HepG2 (cell line): ENCODE measurements at regions not wholly inside any gene's neighbourhood (a gene's known extent, or its start where the extent isn't known, plus 50 kb on each side); places are given as distances from the start of the nearest gene placed in this dataset.

Source experiments
- ATAC-seq: fragments of 200-7000 bp; cut with Tn5 transposase; 3 replicates; pipeline ENCODE4 v1.9.1; 2020; ENCODE audit warnings: mild to moderate bottlenecking, moderate library complexity
- BruUV-seq: library from RNA; stranded (reverse); fragments of 400-500 nt; replicated peaks from 2 replicates; lab custom pipeline; 2021; lab: Mats Ljungman, UMichigan
- CTCF ChIA-PET: fragments of 300-600 bp; formaldehyde crosslinking; extraction: SDS; loops from one replicate; lab custom pipeline; 2021; ENCODE audit warnings: low total read pairs, inconsistent platforms, low intra/inter-chr PET ratio; lab: Yijun Ruan, JAX
- POLR2A ChIA-PET: fragments of 350-600 bp; sonication (Branson Sonifier 250); formaldehyde crosslinking; loops from one replicate; lab custom pipeline; 2020; ENCODE audit warnings: antibody characterized with exemption, inconsistent platforms; lab: Yijun Ruan, JAX
- DNase-seq: peaks from one replicate; pipeline ENCODE4 v3.0.0-alpha.2; 2015; ENCODE audit warnings: low spot score
- FAIRE-seq: peaks from 3 replicates; lab custom pipeline; 2011; peaks lifted over from hg19 to GRCh38; lab: Jason Lieb, UNC
- H2AFZ ChIP-seq: one replicate; pipeline ENCODE4 v1.6.1; 2011; ENCODE audit warnings: low read length, inconsistent platforms
- H3K27ac ChIP-seq: fragments of 300-600 bp; 3 replicates; pipeline ENCODE4 v1.8.0; 2011; ENCODE audit warnings: mixed run types, mild to moderate bottlenecking, mixed read lengths, low read length, inconsistent platforms; ENCODE audit not compliant: insufficient read depth; ENCODE audit errors: extremely low read length
- H3K27me3 ChIP-seq, 2 experiments: fragments of 200-600 bp in 1 of 2; 2 replicates in 1 of 2; 3 replicates in 1 of 2; pipeline versions ENCODE4 v1.6.0 to v1.8.0; 2011; ENCODE audit warnings: low read length in 2 of 2, mild to moderate bottlenecking in 2 of 2, moderate library complexity in 2 of 2, inconsistent platforms in 1 of 2; ENCODE audit not compliant: insufficient read depth in 2 of 2, control insufficient read depth in 1 of 2
- H3K36me3 ChIP-seq, 2 experiments: fragments of 200-600 bp in 1 of 2; replicated peaks in 1 of 2; 2 replicates in 1 of 2; 3 replicates in 1 of 2; pipeline versions ENCODE4 v1.5.1 to v1.8.0; 2011; ENCODE audit warnings: low read length in 2 of 2, inconsistent platforms in 1 of 2; ENCODE audit not compliant: insufficient read depth in 2 of 2, control insufficient read depth in 1 of 2
- H3K4me1 ChIP-seq: 2 replicates; pipeline ENCODE4 v1.5.1; 2012; ENCODE audit warnings: low read length, inconsistent platforms; ENCODE audit not compliant: insufficient read depth
- H3K4me2 ChIP-seq: 2 replicates; pipeline ENCODE4 v1.6.0; 2011; ENCODE audit warnings: low read depth, low read length, inconsistent platforms
- H3K4me3 ChIP-seq, 3 experiments: fragments of 200-600 bp in 1 of 3; sonication (generic), shearing (Covaris generic) in 1 of 3; replicated peaks in 1 of 3; 2 replicates each; pipeline ENCODE4 v1.5.1; 2011 to 2016; ENCODE audit warnings: low read length in 3 of 3, inconsistent platforms in 2 of 3, low read depth in 2 of 3, mild to moderate bottlenecking in 2 of 3, control low read depth in 1 of 3, mixed read lengths in 1 of 3; ENCODE audit not compliant: insufficient read depth in 1 of 3
- H3K79me2 ChIP-seq: one replicate; pipeline ENCODE4 v1.6.1; 2011; ENCODE audit warnings: low read length, inconsistent platforms; ENCODE audit not compliant: insufficient read depth
- H3K9ac ChIP-seq: 2 replicates; pipeline ENCODE4 v1.6.0; 2011; ENCODE audit warnings: mild to moderate bottlenecking, low read depth, low read length, inconsistent platforms; ENCODE audit not compliant: insufficient read depth
- H3K9me3 ChIP-seq: 2 replicates; pipeline ENCODE4 v1.5.1; 2012; ENCODE audit warnings: mild to moderate bottlenecking, low read length
- H4K20me1 ChIP-seq: 2 replicates; pipeline ENCODE4 v1.6.0; 2011; ENCODE audit warnings: inconsistent platforms, mild to moderate bottlenecking, low read length, moderate library complexity; ENCODE audit not compliant: insufficient read depth
- AGO1 ChIP-seq: fragments of 200-400 bp; formaldehyde crosslinking; IDR thresholded peaks from 2 replicates; pipeline ENCODE4 v1.6.1; 2017; ENCODE audit warnings: mild to moderate bottlenecking, low read depth, low read length, moderate library complexity; ENCODE audit not compliant: poor library complexity, severe bottlenecking
- NRL ChIP-seq: sonication (generic); formaldehyde crosslinking; IDR thresholded peaks from 2 replicates; pipeline ENCODE4 v1.5.0; 2020; ENCODE audit warnings: missing genetic modification reagents, mild to moderate bottlenecking, moderate library complexity, borderline replicate concordance
- SMAD9 ChIP-seq: sonication (generic); formaldehyde crosslinking; IDR thresholded peaks from 2 replicates; pipeline ENCODE4 v1.5.1; 2020; ENCODE audit warnings: mild to moderate bottlenecking, missing genetic modification reagents
- ZBTB33 ChIP-seq: sonication (generic); formaldehyde crosslinking; IDR thresholded peaks from 2 replicates; pipeline ENCODE4 v1.4.0; 2020; ENCODE audit warnings: missing genetic modification reagents
- ZNF33B ChIP-seq: sonication (generic); formaldehyde crosslinking; IDR thresholded peaks from 2 replicates; pipeline ENCODE4 v1.5.1; 2020; ENCODE audit warnings: mild to moderate bottlenecking, missing genetic modification reagents
- ZNF646 ChIP-seq: sonication (generic); formaldehyde crosslinking; IDR thresholded peaks from 2 replicates; pipeline ENCODE4 v1.9.0; 2021; ENCODE audit warnings: mild to moderate bottlenecking, missing genetic modification reagents
- ZNF879 ChIP-seq: sonication (generic); formaldehyde crosslinking; IDR thresholded peaks from 2 replicates; pipeline ENCODE4 v1.8.1; 2023; ENCODE audit warnings: missing genetic modification reagents
- ZSCAN12 ChIP-seq: sonication (generic); formaldehyde crosslinking; IDR thresholded peaks from 2 replicates; pipeline ENCODE4 v1.9.0; 2021; ENCODE audit warnings: mild to moderate bottlenecking, missing genetic modification reagents
- WGBS: methylation state at CpG from one replicate; pipeline ENCODE4 v1.1.6; 2017; ENCODE audit warnings: low lambda C conversion rate; 5-methylcytosine and 5-hydroxymethylcytosine counted together
- in situ Hi-C: cut with HindIII; loops from 2 replicates; pipeline ENCODE4 v1.10.0; 2017; ENCODE audit warnings: low pct_unique_long_range_greater_than_20kb; ENCODE audit not compliant: extremely low pct_ligation_motif_present
- intact Hi-C: fragments of 100-400 bp; cut with micrococcal nuclease; formaldehyde crosslinking; loops from one replicate; pipeline ENCODE4 v1.10.0; 2022; ENCODE audit not compliant: unreplicated experiment

GRCh38 chr20:55576981-55577380 is 428.3 kb downstream of the CBLN4 start:
- no peak for FAIRE-seq
- intact Hi-C loops: no loop called here
- no peak overlapping the region for H3K4me3 ChIP-seq
- no TSS peak for BruUV-seq
- no peak overlapping the region for H2AFZ ChIP-seq
- no peak for TF ChIP-seq SMAD9 (CRISPR knock-in tag)
- no peak overlapping the region for H3K4me2 ChIP-seq
- H3K79me2 ChIP-seq: no peaks in the 10 kb centered on the region
- no peaks in the 10 kb centered on the region for H3K27me3 ChIP-seq
- peaks cover 89% of the 10 kb centered on the region for H3K9me3 ChIP-seq
- no peak overlapping the region for H3K9ac ChIP-seq
- H3K27ac ChIP-seq: no peak overlapping the region
- no peaks in the 10 kb centered on the region for H3K4me1 ChIP-seq
- in situ Hi-C loops: no loop called here
- CTCF ChIA-PET: no interaction called here
- no peaks in the 10 kb centered on the region for H3K36me3 ChIP-seq
- WGBS: 4% methylated on average over 1 of the region's 1 CpG
- no peak for DNase-seq
- ATAC-seq: no peak
- H4K20me1 ChIP-seq: no peaks in the 10 kb centered on the region
- POLR2A ChIA-PET: no interaction called here

- no peaks in the 10 kb centered on the region for H3K79me2 ChIP-seq
- H3K9me3 ChIP-seq: peaks cover 94% of the 10 kb centered on the region
- no peak overlapping the region for H3K27ac ChIP-seq
- ATAC-seq (no peak), DNase-seq (no peak), FAIRE-seq (no peak)
- 50% methylated on average over 3 of the region's 3 CpGs for WGBS
- no peaks in the 10 kb centered on the region for H3K36me3 ChIP-seq
- no peaks in the 10 kb centered on the region for H3K4me1 ChIP-seq
- intact Hi-C loops: no loop called here
- H4K20me1 ChIP-seq: no peaks in the 10 kb centered on the region
- H3K4me3 ChIP-seq: no peak overlapping the region
- H3K9ac ChIP-seq: no peak overlapping the region
- H3K27me3 ChIP-seq: no peaks in the 10 kb centered on the region
- ChIA-PET POLR2A (no interaction called here), CTCF (no interaction called here)
- no TSS peak for BruUV-seq
- TF ChIP-seq ZBTB33 (CRISPR knock-in tag) (no peak), ZSCAN12 (CRISPR knock-in tag) (no peak), NRL (CRISPR knock-in tag) (no peak), AGO1 (no peak), ZNF646 (no peak), ZNF879 (CRISPR knock-in tag) (no peak), ZNF33B (CRISPR knock-in tag) (no peak)
- H3K4me2 ChIP-seq: no peak overlapping the region
- H2AFZ ChIP-seq: no peak overlapping the region
- in situ Hi-C loops: no loop called here
Measured at GRCh38 chr20:55569084-55569483, 436.2 kb downstream of the CBLN4 start.
